ENCODE measurements at regions not wholly inside any gene's neighbourhood (a gene's known extent, or its start where the extent isn't known, plus 50 kb on each side); places are given as distances from the start of the nearest gene placed in this dataset.

GRCh38 chr11:128392259-128392658 is 195.1 kb downstream of the ETS1 start:
- no peak for TF ChIP-seq CTCF (IDR thresholded peaks at IDR 0.05)
- TF ChIP-seq POLR2A (IDR thresholded peaks at IDR 0.05), result no peak

All from suprapubic skin (tissue), 3 donors.